ENCODE measurements at regions not wholly inside any gene's neighbourhood (a gene's known extent, or its start where the extent isn't known, plus 50 kb on each side); places are given as distances from the start of the nearest gene placed in this dataset.

- DNase-seq = no peak
Observed at GRCh38 chr18:41829647-41830516, 125.2 kb upstream of the PIK3C3 start.

GRCh38 chr18:41828137-41828536 is 126.9 kb upstream of the PIK3C3 start:
- DNase-seq = no peak

- DNase-seq = no peak
Observed at GRCh38 chr18:41820784-41821183, 134.2 kb upstream of the PIK3C3 start.

GRCh38 chr18:41818381-41819355 is 136.4 kb upstream of the PIK3C3 start:
- DNase-seq = no peak

GRCh38 chr18:41814651-41815050 is 140.4 kb upstream of the PIK3C3 start:
- no peak for DNase-seq

- no peak for DNase-seq
Observed at GRCh38 chr18:41809652-41810051, 145.4 kb upstream of the PIK3C3 start.

- DNase-seq = no peak
Observed at GRCh38 chr18:41805341-41805740, 149.7 kb upstream of the PIK3C3 start.

GRCh38 chr18:41798879-41799278 is 156.2 kb upstream of the PIK3C3 start:
- DNase-seq = no peak

GRCh38 chr18:41790687-41791086 is 164.3 kb upstream of the PIK3C3 start:
- DNase-seq = no peak

- DNase-seq = no peak
Observed at GRCh38 chr18:41789001-41789400, 166.0 kb upstream of the PIK3C3 start.

- DNase-seq = no peak
Observed at GRCh38 chr18:41783879-41784278, 171.2 kb upstream of the PIK3C3 start.

- DNase-seq = no peak
Observed at GRCh38 chr18:41783065-41783818, 171.8 kb upstream of the PIK3C3 start.

- no peak for DNase-seq
Observed at GRCh38 chr18:41771973-41772372, 183.1 kb upstream of the PIK3C3 start.

- no peak for DNase-seq
Observed at GRCh38 chr18:41769265-41769664, 185.8 kb upstream of the PIK3C3 start.

- DNase-seq = no peak
Observed at GRCh38 chr18:41768467-41768866, 186.6 kb upstream of the PIK3C3 start.

- no peak for DNase-seq
Observed at GRCh38 chr18:41767960-41768359, 187.1 kb upstream of the PIK3C3 start.

GRCh38 chr18:41765460-41765859 is 189.6 kb upstream of the PIK3C3 start:
- DNase-seq = no peak

GRCh38 chr18:41763361-41763760 is 191.7 kb upstream of the PIK3C3 start:
- no peak for DNase-seq

GRCh38 chr18:41761333-41762018 is 193.6 kb upstream of the PIK3C3 start:
- DNase-seq = no peak

GRCh38 chr18:41758534-41758933 is 196.5 kb upstream of the PIK3C3 start:
- DNase-seq = no peak

- DNase-seq = no peak
Observed at GRCh38 chr18:41756141-41756540, 198.9 kb upstream of the PIK3C3 start.

- no peak for DNase-seq
Observed at GRCh38 chr18:41754332-41754731, 200.7 kb upstream of the PIK3C3 start.

All from stimulated activated CD4-positive, alpha-beta T cell treated with anti-CD3 and anti-CD28 coated beads, Interleukin-1b, Interleukin-23, amount 100 ng/mL, for 48 hours (primary cell).